ENCODE measurements at regions not wholly inside any gene's neighbourhood (a gene's known extent, or its start where the extent isn't known, plus 50 kb on each side); places are given as distances from the start of the nearest gene placed in this dataset.

DNA sequence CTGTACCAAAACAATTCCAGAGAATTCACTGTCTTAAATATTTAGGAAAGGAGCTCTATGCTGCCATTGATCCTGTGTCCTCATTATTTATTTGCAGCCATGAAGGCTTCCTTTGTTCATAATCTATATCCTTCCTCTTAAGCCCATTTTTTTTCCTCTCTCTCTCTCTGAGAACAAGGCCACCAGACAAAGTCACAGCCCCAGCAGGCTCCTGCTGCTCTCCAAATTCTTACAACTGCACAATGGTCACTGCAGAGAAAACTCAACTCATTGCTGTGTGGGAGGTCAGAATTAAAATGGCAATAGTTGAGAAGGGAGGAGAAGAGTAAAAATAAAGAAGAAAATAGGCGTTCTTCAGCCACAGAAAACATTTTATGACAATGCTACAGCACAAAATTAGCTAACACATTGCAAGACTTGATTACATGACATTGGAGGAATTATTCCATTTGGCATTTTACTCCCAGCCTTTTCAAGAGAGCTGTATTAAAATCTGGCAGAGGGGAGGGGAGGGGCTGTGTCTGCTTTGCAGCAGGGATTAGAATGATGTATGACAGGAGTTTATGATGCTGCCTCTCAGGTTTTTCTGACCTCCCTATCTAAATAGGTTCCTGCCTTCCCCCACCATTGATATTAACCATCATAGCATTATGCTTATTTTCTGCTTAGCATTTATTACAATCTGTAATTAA is 399.7 kb upstream of the THBS1 start:
- no peak for DNase-seq (ENCODE audit: low spot score)

DNA sequence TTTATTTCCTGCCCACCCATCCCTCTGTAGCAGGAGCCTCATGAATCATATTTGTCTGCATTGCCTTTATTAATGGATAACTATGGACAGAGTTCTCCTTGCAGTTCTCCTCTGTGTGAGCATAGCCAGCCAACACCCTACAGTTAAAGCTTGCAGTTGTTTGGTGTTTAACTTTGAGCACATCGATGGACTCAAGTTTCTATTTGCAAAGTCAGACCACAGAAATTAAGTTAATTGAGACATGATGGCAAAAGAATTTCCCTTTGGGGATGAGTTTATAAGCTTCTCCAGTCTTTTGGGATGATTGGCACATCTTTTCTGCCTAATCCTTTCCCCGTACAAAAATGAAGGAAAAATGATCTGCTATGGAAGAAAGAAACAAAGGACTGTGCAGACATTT is 398.9 kb upstream of the THBS1 start:
- DNase-seq (ENCODE audit: low spot score), result no peak

DNA sequence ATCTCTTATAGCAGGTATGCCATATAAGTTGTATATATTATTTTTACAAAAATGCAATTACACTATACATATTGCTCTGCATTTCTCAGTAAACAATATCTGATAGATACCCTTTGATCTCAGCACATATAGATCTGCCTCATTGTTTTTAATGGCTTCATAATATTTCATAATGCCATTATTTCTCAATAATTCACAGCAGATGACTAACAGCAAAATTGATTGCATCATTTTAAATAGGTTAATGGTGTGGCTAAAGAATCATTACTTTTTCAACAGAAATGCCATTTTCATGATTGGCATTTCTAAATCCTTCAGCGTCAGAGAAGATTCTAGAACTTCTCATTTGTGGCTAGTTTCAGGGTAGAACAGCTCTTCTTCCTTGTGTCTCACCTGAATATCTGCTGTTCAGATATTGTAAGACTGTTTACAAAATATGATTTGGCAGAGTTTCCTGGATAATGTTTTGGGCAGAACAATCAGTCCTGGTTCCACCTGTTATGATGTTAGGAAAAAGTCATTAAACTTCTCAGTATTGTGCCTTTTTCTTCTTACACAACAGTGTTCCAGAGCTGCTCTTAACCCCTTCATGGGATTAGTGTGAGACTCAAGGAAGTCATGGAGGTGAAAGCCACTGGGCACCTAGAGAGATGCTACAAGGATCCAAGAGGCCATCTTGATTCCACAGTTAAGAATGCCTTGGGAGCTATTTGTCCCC is 397.6 kb upstream of the THBS1 start:
- DNase-seq (ENCODE audit: low spot score), result no peak

DNA sequence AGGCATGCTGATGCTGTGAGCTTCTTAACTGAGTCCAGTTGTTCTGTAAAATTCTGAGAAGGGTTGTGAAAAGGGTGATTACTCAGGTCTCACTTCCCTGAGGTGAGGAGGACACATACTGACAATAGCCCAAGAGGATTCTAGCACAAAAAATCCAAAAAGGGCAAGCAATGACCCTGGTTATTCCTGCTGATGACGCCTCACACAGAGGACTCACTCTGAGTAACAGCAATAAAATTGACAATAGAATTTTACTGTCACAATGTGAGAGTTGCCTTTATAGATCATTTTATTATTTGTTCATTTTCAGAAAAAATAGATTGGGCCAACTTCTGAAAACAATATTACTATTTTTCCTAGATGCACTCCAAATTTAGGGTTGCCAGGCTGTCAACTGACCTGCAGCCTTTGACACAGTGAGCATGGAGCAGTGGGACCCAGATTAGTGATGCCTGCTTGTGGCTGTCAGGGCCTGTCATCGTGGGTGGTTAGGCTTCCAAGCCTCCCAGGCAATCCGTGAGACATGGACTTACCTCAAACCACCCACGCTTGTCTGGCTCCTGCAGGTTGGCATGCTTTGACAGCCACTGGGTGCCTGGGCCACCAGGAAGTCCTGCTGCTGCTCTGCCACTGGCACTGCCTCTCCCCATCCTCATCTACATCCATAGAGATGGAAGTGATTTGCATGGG is 396.0 kb upstream of the THBS1 start:
- DNase-seq (ENCODE audit: low spot score), result no peak

DNA sequence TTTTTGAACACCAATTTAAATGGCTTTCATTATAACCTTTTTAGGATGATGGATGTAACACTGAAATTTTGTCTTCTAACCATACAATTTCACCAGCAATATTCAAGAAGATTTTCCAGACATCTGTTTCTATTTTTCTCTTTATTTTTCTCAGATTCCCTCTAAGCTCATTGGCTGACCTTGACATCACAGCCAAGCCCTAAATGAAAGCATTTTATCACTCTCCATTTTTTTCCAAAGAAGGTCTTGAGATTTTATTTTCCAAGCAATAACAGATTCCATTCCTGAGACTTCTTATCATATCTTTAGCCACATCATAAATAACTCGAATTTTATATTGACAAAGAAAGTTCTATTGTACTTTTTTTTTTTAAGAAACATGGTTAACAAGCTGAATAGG is 392.6 kb upstream of the THBS1 start:
- DNase-seq (ENCODE audit: low spot score), result no peak

DNA sequence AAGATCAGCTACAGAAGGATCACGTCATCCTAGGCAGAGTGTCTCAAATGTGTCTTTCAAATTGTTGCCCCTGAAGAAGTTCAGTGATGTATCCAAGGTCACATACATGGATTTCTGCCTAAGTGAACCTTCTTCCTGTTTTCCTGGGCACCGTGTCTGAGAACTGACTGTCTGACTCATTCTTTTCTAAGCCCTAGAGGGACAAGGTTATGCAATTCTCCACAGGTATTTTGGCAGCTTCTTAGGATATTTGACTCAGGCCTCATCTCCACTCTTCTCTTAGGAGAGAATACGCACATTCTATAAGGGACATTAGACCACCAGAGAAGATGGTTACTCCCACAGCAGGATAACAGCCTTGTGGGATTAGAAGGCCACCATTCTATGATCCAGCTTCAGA is 391.9 kb upstream of the THBS1 start:
- no peak for DNase-seq (ENCODE audit: low spot score)

DNA sequence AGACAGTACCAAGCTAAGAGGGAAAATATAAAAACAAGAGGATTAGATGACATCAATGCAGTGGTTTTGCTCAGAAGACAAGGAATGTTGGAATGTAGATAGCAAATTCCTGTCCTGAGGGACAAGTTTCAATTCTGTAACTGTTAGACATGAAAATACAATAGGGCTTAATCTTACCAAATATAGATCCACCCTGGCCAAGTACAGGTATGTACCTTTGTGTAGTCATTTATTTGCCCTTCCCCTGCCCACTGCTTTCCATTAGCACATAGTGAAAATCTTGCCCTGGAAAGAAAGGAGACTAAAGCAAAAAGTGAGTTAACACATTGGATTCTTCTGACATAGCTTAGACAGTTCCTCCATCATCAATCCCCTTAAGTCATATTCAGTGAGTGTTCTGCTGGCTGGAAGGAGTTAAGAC is 389.0 kb upstream of the THBS1 start:
- no peak for DNase-seq (ENCODE audit: low spot score)

DNA sequence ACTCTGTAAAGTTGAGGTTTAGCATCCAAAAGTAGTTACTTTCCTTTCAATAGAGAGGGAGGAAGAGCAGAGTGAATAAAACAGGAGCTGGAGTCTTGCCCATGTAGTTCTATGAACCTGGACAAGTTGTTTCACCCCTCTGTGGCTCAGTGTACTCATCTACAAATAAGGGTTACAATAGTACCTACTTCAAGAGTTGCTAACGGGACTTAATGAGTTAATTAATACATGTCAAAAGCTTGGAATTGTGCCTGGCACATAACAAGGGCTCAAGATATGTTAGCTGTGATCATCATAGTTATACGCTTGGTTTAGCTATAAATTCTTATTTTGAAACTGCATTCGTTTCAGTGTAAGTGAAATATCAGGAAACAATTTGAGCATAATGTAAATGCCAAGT is 388.5 kb upstream of the THBS1 start:
- no peak for DNase-seq (ENCODE audit: low spot score)

DNA sequence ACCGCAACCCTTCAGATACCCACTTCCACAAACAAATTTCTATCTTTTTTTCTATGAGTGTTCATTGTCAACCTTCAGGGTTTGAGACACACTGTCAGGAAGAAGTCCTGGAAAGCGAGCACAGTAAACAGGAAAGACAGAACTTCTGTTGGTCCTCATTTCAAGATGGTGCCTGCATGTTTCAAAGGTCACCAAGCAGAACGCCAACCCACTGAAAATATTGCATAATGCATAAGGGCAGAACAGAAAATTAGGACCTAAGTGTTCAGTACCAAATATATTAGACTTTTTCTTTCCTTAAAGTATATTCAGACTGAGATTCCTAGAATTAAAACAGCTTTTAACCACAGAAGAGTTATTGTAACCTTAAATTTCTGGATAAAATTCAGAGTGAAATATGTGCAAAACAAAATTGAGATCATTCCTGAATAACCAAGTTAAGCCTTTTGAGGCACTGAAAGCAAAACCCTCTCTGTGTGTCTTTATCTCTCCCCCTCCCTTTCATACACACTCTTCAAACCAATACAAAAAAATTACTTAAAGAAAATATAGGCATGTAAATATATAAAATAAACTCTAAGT is 387.8 kb upstream of the THBS1 start:
- DNase-seq (ENCODE audit: low spot score), result no peak

DNA sequence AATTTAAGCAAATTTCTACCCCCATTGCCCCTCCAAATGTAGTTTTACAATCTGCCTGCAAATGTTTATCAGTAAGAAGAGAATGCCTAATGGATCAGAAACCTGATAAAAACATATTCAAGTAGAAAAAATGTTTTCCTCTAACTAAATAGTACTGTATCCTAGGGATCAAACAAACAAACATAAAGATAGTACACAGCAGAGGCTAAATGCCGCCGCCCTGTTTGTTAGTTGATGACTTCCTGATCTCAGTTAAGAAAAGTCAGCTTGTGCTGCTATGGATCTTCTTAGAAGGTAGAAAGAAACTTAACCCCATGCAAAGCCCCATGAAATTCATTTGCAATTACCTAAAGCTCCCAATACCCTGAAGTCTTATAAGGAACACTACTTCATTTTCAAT is 387.3 kb upstream of the THBS1 start:
- DNase-seq (ENCODE audit: low spot score), result no peak

DNA sequence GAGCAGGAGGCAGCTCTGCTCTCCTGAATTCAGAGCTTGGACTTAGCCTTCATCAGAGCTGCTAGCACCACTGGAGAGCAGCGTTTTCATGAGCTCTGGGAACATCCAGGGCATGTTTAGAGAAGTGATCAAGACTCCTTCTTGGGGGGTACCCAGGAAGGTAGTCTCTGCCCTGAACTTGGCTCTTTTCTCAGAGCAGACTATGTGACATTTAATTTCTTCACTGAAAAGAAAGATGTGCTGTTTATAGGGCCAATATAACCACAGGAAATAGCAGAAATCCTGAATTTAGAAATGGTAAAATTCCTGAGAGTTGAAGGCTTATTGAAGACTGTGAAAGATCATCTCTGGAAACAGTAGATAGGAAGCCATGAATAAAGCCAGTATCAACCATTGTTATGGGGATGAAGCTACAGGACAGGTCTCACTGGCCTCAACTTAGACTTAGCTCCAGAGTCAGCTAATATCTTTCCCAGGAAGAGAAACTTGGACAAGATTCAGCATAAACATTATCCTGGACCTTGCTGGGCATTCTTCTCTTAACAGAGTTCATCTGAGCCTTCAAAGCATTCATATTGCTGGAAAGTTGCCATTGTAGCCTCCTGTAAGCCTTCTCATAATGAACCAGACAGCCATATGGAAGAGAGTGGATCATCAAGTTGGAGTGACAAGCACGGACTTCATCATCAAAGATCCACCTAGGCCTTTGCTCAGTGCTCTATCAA is 386.6 kb upstream of the THBS1 start:
- no peak for DNase-seq (ENCODE audit: low spot score)

DNA sequence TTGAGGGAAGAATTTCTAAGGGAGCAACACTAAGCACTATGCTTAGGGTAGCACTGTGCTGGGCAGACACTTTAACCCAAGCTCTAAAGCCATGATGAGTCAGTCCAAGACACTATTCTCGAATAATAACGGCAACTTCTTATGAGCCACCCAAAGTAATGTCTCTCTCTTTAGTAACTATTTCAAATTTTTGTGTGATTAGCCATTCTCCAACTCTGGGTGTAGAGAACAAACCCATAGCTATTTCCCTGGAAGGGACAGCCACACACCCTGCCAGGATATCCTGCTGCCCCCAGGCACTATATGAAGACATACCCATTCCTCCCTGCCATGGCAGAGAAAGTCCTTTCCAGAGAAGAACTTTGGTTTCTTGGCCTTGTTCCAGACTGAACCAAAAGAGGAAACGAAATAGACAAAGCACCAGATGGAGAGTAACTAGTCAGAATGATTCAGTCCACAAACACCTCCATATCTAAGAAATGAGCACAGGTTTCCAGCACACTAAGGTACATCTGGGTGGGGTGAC is 384.9 kb upstream of the THBS1 start:
- no peak for DNase-seq (ENCODE audit: low spot score)

DNA sequence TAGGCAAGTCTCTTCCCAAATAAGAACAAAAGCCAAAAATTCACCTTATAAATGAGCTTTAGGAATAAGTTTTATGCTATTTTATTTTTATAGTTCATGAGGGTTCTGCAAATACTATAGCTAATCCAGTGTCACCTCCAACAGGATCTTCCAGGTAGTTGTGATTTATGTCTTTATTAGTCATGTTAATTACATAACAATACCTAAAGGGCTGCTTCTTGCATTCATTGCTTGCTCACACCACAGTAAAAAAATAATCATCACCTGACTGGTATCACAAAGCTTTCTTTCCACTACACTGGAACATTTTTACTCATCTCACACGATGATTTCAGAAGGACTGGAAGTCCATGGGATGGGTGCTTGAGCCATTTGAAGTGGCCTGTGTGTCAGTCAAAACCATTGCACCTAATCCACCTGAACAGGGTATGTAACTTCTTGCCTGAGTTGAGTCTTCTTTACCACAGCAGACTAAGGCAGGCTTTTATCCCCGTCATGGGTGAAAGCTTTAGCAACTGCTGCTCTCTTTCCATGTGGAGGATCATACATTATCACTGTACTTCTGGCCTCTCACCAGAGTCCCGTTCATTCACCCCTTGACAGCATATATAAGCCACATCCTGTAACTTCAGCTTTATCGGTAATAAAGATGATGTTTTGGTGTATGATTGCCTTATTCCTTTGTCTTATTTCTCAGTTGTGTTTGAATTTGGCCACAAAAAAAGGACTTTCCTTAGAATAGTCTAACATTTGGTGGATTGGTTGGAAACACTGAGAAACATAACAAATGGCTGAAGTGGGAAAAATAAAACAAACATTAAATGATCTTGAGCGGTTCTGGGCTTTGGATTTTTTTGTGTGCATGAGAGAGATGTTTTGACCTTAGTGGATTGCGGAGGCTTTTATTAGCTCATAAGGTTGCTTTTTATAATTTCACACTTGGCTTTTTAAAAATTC is 382.6 kb upstream of the THBS1 start:
- DNase-seq (ENCODE audit: low spot score), result no peak

DNA sequence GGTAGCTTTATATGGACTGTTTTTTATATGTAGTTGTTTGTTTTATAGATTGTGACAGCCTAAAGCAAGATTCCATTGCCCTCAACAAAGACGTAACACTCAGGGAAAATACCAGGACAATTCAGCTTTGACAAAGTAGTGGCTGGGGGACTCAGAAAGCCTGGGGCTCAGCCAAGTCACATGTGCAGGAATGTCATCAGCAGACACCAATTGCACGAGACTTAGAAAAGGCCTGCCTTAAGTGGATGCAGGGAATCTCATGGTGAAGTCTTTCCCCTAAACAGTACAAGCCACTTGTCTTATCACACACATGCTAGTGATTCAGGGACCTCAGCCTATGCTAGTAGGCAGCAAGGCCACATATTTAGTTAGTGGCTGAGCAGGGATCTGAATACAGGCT is 381.8 kb upstream of the THBS1 start:
- DNase-seq (ENCODE audit: low spot score), result no peak

DNA sequence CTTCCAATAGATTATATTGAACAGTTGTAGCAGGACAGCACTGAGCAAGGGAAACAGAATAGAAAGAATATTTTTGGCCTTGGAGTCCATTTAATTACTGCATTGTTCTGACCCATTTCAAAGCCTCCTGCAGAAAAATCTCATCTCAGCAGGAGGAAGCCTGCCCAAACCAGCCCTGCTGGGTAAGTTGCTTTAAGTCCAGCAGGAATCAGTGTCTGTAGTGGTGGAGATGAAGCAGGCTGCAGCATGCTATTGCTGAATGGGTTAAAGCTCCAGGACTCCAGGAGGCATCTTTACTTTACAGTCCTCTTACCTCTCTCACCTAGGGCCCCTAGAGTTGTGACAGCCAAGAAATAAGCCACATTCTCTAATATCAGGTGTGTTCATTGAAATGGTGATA is 380.3 kb upstream of the THBS1 start:
- DNase-seq (ENCODE audit: low spot score), result peak; percentile 21

DNA sequence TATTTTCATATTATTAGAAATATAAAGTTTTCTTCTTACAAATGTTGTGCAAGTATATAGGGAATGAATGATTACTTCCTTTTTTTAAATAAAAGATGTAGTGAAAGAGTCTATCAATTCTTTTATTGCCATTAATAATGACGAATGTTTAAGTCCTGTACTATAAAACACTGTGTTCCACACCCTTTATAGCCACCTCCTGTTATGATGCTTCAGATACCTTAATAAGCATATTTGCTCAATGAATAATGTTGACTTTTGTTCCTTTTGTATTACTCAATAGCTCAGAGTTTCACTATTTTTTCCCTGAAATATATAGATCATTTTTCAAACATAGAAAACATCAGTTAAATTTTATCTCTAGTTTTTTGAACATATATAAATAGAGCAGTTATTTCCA is 378.2 kb upstream of the THBS1 start:
- no peak for DNase-seq (ENCODE audit: low spot score)

DNA sequence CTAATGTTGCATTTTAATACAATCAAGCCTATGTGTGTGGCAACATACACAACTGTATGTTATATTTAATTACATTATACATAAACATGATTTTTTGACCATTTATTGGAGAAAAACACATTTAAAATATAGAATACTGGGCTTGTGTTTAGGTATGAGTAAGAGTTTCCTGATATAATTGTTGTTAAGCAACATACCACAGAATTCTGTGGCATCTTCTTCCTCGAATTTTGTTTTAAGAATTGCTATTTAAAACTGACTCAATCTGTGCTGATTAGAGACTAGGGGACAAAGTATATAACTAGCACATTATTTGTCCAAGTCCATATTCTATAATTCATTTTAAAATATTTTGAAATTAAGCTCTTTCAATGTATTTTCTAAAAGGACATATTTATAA is 376.8 kb upstream of the THBS1 start:
- DNase-seq (ENCODE audit: low spot score), result no peak

DNA sequence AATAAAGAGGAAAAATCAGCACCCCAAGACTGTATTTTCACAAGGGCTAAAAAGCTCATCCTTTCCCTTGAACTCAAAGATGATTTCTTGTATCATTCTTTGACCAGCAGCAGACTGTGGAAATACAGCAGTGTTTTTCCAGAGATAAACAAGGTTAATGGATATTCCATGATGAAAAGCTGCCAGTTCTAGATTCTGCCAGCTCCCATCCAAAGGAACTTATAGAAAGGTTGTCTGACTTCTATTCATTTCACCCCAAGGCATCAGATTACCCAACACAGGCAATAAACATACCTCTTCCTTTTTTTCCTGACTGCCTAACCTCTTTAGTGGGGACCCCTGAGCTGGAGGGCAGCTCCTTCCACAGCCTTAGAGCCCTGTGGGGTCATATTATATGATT is 375.8 kb upstream of the THBS1 start:
- DNase-seq (ENCODE audit: low spot score), result no peak

DNA sequence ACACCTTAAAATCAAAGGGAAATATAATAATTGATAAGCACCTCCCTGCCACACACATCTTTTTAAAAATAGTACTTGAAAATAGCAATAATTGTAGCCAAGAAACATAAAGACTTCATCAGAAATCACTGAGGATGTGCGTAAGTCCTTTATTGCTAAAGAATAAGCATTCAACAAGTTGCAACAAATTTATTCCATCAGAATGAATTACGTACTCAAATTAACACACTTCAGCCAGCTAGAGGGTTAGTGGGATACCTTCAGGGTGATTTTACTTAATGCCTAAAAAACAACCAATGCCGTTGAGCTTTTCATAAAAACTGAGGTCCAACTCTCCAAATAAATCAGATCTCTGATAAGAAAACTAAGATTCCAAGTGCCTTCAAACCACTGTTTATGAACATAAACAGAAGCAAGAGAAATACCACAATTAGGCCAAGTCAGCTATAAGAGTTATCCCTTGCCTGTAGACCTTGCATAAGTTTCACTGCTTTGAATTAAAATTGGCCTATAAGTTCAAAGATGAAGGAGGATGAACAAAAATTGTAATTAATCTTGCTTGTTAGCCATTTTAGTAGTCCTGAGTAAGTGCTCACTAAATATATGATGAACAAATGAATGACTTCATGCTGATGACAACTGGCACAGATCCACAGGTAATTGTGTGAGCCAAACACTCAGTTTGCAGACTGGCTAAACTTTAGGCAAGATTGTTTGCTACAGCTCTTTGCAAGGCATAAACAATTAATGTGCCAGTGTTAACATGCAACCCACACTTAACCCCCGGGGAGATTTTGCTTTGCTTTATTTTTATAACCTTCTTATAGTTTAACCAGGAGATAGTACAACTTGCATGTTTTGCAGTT is 375.1 kb upstream of the THBS1 start:
- DNase-seq (ENCODE audit: low spot score), result no peak

DNA sequence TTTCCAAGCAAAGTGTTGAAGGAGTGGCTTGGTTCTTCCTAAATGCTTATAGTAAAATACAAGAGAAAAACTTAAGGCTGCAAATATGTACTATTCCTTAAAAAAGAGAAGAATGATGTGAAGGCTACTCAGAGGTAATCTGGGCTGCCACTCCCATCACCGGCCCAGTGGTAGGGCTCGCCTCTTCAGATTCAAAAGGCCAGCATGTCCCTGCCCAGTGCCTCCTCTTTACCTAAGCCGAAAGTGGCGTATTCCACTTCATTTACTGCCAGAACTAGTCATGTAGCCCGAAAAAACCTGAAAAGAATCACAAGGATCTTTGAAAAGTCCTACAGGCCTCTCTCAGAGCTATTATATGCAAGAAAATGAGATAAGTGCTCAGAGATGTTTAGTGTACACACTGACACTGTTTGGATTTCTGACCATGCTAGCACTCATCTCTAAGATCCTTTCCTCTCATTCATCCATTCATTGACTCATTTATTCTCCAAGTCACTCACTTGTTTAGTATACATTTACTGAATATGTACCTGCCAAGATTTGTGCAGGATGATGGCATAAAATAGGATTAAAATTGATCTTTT is 373.3 kb upstream of the THBS1 start:
- no peak for DNase-seq (ENCODE audit: low spot score)
